DMS 273 treated with DMSO at 0.1 percent for 48 hours (cell line): ENCODE measurements at regions not wholly inside any gene's neighbourhood (a gene's known extent, or its start where the extent isn't known, plus 50 kb on each side); places are given as distances from the start of the nearest gene placed in this dataset.

Experiments used
- DNase-seq: peaks from one replicate; lab custom pipeline; 2025; lab: John Stamatoyannopoulos, UW

DNA sequence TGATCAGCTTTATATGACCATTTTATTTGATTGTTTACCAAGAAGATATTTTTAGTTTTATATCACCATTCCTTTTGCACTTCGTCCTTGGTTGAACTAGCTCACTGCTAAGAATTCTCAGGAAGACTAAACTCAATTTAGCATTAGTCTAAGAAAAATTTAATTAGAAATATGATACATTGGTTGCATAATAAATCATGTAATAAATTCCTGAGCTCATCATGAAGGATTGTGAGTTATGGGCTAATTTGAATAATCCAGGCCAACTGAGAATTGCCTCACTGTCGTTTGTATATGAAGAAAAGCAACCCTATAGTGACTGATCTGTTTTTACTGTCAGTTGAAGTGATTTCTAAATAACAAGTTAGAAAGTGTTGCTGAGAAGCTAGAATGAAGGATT is 725.5 kb downstream of the DNAJB9 start:
- no peak for DNase-seq

DNA sequence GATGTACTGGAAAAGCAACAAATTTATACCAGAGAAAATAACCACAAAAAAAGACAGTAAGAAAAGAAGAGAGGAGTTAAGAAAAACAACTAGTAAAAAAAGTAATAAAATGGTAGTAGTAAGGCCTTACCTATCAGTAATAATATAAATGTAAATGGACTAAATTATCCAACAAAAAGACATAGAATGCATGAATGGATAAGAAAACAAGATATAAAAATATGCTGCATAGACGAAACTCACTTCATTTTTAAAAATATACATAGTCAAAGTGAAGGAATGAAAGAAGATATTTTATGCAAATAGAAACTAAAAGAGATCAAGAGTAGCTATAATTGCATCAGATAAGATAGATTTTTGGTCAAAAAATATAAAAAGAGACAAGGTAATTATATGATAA is 739.1 kb downstream of the DNAJB9 start:
- no peak for DNase-seq

GRCh38 chr7:109309790-109310189 is 740.1 kb downstream of the DNAJB9 start:
- DNase-seq = no peak

DNA sequence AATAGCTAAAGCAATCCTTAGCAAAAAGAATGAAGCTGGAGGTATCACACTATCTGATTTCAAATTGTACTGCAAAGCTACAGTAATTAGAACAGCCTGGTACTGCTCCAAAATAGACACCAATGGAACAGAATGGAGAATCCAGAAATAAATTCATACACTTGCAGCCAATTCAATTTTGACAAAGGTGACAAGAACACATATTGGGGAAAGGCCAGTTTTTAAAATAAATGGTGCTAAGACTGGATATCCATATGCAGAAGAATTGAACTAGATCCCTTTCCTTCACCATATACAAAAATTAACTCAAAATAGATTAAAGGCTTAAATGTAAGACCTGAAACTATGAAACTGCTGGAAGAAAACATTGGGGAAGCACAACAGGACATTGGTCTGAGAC is 748.5 kb downstream of the DNAJB9 start:
- no peak for DNase-seq

DNA sequence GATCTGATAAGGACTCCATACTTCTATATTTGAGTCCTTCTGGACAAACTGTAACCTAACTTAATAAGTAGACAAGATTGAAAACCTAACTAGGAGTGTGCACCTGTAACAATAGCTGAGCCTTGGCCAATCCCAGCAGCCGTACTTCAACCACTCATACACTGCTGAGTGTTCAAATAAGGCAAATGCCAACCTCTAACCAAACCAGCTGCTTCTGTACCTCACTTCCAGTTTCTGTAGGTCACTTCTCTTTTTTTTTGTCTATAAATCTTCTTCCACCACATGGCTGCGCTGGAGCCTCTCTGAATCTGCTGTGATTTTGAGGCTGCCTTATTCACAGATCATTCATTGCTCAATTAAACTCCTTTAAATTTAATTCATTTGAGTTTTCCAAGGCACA is 753.2 kb downstream of the DNAJB9 start:
- DNase-seq = no peak

DNA sequence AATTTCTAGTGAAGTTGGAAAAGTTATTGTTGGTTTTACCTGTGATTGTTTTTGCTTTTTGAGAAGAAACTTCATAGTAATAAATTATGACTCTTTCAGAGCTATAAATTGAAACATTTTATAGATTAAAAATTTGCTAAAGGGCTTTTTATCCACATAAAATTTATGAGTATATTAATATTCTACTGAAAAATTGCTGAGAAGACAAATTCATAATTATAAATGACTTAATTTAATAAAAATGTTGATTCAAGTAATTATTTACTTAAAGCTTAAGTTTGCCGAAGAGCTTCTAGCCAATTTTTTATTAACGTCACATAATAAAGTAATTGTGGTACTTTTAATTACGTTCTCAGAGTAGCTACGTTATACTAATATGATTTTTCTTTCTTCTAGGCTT is 761.7 kb downstream of the DNAJB9 start:
- DNase-seq = no peak

- no peak for DNase-seq
These were observed 766.3 kb downstream of the DNAJB9 start for GRCh38 chr7:109335951-109336350.

GRCh38 chr7:109336531-109336930 is 766.9 kb downstream of the DNAJB9 start:
- DNase-seq = no peak

GRCh38 chr7:109343678-109344077 is 774.0 kb downstream of the DNAJB9 start:
- DNase-seq = no peak

- DNase-seq = no peak
These were observed 781.8 kb downstream of the DNAJB9 start for GRCh38 chr7:109351493-109351892.

DNA sequence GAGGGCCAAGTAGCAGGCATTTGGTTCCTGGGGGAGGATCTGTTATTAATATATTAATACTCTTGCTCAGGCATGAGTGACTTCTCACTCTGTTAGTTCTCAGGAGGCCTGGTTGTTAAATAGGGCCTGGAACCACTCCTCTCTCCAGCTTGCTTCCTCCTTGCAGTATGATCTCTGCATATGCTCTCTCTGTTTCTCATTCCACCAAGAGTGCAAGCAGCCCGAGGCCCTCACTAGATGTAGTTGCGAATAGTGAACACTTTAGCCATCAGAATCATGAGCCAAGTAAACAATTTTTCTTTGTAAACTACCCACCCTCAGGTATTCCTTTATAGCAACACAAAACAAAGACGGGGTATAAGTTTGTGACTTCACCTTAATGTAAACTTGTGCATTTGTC is 784.3 kb downstream of the DNAJB9 start:
- no peak for DNase-seq

- no peak for DNase-seq
These were observed 784.9 kb downstream of the DNAJB9 start for GRCh38 chr7:109354552-109354951.

GRCh38 chr7:109375823-109376222 is 806.1 kb downstream of the DNAJB9 start:
- no peak for DNase-seq

DNA sequence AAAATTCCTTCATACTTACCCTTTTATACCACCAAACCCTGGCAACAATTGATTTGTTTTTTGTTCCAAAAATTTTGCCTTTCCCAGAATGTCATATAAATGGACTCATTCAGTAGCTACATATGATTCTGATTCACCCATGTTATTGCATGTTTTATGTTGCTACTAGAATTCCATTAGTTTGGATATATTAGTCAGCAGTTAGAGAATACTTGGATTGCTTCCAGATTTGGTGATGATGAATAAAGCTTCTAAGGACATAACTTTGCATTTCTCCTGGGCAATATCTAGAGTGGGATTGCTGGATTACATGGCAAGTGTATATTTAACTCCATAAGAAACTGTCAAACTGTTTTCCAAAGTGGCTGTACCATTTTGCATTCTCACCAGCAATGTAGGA is 806.9 kb downstream of the DNAJB9 start:
- no peak for DNase-seq

DNA sequence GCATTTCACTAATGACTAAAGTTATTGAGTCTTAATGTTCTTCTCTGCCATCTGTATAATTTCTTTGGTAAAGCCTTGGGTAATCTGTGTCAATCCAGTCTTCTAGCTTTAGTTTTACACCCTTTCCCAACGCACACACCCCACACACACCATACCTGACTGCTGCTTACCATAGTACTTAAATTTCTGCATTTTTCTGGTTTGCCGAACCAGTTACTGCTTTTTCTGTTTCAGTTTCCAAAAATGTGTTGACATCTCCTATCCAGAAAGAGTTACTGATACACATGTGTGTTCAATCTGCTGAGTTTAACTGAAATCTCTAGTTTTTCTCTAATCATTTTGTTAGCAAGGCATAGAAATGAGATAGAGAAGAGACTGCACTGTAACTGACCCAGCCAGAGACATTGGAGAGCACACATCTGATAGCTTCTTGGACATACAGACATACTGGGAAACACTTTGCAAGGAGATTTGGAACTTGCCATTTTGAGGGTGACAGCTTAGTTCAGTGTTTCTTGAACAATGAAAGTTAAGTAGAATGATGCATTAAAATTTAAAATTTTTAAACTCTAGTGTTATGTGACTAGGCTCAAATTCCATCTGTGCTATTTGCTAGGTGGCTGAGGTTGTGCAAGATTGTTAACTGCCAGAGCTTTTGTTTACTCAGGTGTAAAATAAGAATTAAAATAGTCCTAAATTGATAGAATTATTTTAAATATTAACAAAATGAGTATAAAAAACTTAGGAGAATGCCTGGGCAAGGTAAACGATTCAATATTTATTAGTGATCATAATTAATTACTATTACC is 807.6 kb downstream of the DNAJB9 start:
- no peak for DNase-seq

DNA sequence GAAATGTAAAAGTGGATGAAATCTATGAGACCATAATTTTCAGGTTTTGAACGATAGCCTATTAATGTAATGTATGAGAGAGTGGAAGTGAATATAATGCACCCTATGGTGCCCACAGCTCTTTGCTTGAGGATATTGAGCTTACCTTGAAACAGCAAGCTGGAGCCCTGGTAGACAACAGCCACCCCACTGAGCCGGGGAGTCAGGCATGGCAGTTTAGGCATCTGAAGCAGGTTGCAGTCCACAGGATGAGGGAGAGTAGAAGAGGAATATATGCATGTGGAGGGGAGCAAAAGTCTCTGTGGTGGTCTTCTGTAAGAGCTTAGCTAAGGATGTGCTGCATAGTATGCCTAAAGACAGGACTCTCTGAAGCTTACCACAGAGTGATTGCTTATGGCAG is 817.3 kb downstream of the DNAJB9 start:
- DNase-seq = no peak

DNA sequence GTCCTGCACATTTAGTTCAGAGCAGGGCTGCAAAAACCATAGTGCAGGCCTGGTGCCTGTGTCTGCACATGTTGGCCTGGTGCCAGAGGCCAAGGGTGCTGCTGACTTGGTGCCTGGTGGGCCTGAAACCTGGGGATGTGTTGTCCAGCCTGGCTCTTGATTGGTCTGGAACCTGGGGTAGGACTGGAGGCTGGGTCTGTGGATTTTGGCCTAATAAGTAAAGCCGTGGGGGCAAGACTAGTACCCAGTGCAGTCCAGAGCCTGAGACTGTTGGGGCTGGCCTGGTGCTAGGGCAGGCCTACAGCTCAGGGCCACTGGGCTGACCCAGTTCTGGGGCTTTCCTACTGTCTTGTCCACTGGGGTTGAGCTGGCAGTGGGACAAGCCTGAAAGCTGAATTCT is 817.9 kb downstream of the DNAJB9 start:
- DNase-seq = no peak

DNA sequence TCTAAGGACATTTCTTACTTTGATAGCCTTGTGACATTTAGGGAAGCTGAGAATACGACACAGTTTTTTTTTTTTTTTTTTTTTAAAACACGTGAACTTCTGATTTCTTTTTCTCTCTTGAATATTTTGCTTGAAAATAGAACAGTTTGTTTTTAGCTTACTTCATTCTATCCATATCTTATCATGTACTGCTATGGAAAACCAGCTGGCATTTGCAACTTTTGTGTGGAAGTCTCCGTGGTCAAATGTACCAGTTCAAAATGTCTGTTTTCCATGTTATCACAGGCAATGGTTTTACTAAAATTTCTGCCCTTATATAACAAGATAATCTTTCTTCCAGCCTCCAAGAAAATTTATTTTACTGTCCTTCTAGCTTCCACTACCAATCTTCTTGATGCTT is 821.6 kb downstream of the DNAJB9 start:
- DNase-seq = no peak

GRCh38 chr7:109402107-109402506 is 832.4 kb downstream of the DNAJB9 start:
- DNase-seq = no peak

GRCh38 chr7:109407756-109408155 is 838.1 kb downstream of the DNAJB9 start:
- no peak for DNase-seq

GRCh38 chr7:109437957-109438356 is 868.3 kb downstream of the DNAJB9 start:
- DNase-seq = no peak

DNA sequence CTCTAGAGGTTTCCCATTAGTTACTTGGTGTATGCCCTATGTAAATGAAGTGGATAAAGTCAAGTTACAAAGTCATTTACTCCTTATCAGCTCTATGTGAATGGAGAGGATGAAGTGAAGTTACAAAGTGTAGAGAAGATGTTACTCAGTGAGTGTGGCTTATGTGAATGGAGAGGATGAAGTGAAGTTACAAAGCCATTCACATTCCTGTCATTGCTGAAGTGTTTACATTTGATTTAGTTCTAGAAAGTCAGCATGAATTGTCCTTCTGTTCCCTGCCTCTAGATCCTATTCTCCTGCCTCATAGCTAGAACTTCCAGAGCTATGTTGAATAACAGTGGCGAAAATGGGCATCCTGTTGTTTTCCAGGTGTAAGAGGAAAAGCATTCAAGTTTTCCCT is 880.1 kb downstream of the DNAJB9 start:
- DNase-seq = no peak

GRCh38 chr7:109456116-109456515 is 886.4 kb downstream of the DNAJB9 start:
- DNase-seq = no peak

GRCh38 chr7:109460296-109460695 is 890.6 kb downstream of the DNAJB9 start:
- no peak for DNase-seq
